Glutamatergic neuron (in vitro differentiated cells): ENCODE measurements at regions not wholly inside any gene's neighbourhood (a gene's known extent, or its start where the extent isn't known, plus 50 kb on each side); places are given as distances from the start of the nearest gene placed in this dataset.
A peak's percentile ranks its signal among the peaks of the same experiment; 100 is the strongest.

Experiments
- DNase-seq: peaks from one replicate; pipeline ENCODE4 v3.0.0; 2022
- H3K27ac Mint-ChIP-seq: one replicate; pipeline ENCODE4 v1.8.0; 2020; ENCODE audit warnings: mild to moderate bottlenecking, mixed read lengths, inconsistent platforms; ENCODE audit not compliant: unreplicated experiment
- H3K27me3 Mint-ChIP-seq: one replicate; pipeline ENCODE4 v1.8.0; 2020; ENCODE audit warnings: mild to moderate bottlenecking, moderate library complexity, mixed read lengths, inconsistent platforms; ENCODE audit not compliant: unreplicated experiment
- H3K36me3 Mint-ChIP-seq: one replicate; pipeline ENCODE4 v1.8.0; 2020; ENCODE audit warnings: mild to moderate bottlenecking, mixed read lengths, inconsistent platforms; ENCODE audit not compliant: unreplicated experiment
- H3K4me1 Mint-ChIP-seq: one replicate; pipeline ENCODE4 v1.8.0; 2020; ENCODE audit warnings: mild to moderate bottlenecking, low read depth, mixed read lengths, inconsistent platforms; ENCODE audit not compliant: unreplicated experiment
- H3K4me3 Mint-ChIP-seq: one replicate; pipeline ENCODE4 v1.8.0; 2020; ENCODE audit warnings: mild to moderate bottlenecking, mixed read lengths, inconsistent platforms; ENCODE audit not compliant: unreplicated experiment
- H3K9me3 Mint-ChIP-seq: one replicate; pipeline ENCODE4 v1.8.0; 2020; ENCODE audit warnings: mild to moderate bottlenecking, moderate library complexity, mixed read lengths, inconsistent platforms; ENCODE audit not compliant: unreplicated experiment
- TF ChIP-seq, protein P1 (sequence below): fragments of 200-600 bp; sonication (generic); IDR thresholded peaks from one replicate; pipeline ENCODE4 v1.5.0; 2021; ENCODE audit not compliant: partially characterized antibody, unreplicated experiment

DNA sequence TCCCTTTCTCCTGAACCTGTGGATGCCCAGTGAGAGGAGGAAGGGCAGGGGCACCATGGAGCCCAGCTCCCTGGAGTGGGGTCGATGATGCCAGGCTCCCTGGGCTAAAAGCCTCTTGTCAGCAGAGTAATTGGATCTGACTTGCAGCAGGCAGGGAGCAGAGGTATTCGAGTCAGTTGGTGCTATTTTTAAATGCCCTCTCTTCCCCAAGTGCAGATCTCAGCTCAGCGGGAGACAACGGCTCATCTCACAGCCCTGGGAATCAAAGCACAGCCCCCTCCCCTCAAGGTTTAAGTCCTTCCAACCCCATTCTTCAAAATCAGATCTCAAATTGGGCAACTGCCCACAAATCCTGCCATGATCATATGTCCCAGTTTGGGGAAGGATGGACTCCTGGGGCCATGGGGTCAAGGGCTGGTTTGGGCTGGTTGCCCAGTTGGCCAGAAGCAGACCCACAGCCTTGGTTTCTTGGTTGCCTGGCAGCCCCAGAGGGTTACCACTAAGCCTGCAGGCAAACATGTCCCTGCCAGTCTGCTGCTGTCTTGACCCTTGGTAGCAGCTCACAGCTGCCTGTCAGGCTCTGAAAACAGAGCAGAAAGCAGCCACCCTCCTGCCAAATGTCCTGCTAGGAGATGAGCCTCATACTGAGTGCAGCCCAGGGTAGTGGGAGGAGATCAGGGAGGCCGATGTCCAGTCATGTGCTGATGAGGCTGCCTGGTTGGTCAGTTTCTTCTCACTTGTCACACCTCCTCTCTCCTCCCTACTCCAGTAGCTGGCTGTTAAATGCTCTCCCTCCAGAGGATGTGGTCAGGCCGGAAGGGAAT is 244.9 kb downstream of the LOXHD1 start:
- Mint-ChIP-seq H3K9me3 (peaks cover 8% of the 10 kb centered on the region), H3K4me1 (peaks cover 67% of the 10 kb centered on the region), H3K4me3 (no peak overlapping the region), H3K27ac (no peak overlapping the region), H3K27me3 (peaks cover 20% of the 10 kb centered on the region), H3K36me3 (peaks cover 5% of the 10 kb centered on the region)
- no peak for DNase-seq
- TF ChIP-seq, protein P1, sequence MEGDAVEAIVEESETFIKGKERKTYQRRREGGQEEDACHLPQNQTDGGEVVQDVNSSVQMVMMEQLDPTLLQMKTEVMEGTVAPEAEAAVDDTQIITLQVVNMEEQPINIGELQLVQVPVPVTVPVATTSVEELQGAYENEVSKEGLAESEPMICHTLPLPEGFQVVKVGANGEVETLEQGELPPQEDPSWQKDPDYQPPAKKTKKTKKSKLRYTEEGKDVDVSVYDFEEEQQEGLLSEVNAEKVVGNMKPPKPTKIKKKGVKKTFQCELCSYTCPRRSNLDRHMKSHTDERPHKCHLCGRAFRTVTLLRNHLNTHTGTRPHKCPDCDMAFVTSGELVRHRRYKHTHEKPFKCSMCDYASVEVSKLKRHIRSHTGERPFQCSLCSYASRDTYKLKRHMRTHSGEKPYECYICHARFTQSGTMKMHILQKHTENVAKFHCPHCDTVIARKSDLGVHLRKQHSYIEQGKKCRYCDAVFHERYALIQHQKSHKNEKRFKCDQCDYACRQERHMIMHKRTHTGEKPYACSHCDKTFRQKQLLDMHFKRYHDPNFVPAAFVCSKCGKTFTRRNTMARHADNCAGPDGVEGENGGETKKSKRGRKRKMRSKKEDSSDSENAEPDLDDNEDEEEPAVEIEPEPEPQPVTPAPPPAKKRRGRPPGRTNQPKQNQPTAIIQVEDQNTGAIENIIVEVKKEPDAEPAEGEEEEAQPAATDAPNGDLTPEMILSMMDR: no peak

DNA sequence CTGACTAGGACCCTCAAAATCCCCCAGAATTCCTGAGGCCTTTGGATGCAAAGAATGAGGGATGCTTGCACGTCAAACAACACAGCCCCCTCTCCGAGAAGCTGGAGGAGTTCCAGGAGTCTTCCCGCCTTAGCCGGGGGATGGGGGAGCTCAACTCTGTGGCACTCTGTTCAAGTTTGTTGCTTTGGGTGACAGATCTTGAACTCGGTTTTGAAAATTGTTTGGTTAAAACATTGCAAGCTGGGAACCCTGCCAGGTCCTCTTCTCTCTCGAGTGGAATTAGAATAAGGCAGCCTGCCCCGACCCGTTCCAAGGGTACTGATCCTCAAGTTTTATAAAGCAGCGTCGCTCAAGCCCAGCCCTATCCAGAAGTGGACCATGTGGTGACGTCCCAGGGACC is 244.1 kb downstream of the LOXHD1 start:
- peaks cover 4% of the 10 kb centered on the region for H3K9me3 Mint-ChIP-seq
- H3K4me3 Mint-ChIP-seq: no peak overlapping the region
- H3K4me1 Mint-ChIP-seq: peaks cover 63% of the 10 kb centered on the region
- DNase-seq: no peak
- peaks cover 22% of the 10 kb centered on the region for H3K27me3 Mint-ChIP-seq
- H3K36me3 Mint-ChIP-seq: no peaks in the 10 kb centered on the region
- H3K27ac Mint-ChIP-seq: no peak overlapping the region
- TF ChIP-seq, protein P1: no peak

DNA sequence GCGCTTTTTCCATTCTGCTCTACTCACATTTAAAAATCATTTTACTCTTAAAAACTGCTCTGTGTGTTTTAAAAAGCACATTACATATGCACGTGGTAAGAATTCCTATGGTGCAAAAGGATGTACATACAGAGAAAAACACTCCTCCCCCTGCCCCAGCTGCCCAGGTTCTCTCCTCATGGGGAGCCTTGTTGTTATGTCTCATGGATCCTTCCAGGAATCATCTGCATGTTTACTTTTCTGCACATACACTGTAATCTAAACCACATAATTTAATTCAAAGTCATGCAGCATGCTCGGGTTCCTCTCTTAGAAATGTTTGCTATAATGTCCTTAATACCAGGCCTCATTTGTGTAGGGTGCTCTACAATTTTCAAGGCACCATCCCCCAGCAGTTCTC is 243.3 kb downstream of the LOXHD1 start:
- H3K4me1 Mint-ChIP-seq: peaks cover 59% of the 10 kb centered on the region
- DNase-seq: no peak
- no peaks in the 10 kb centered on the region for H3K36me3 Mint-ChIP-seq
- TF ChIP-seq, protein P1: no peak
- H3K4me3 Mint-ChIP-seq: no peak overlapping the region
- no peak overlapping the region for H3K27ac Mint-ChIP-seq
- peaks cover 3% of the 10 kb centered on the region for H3K9me3 Mint-ChIP-seq
- H3K27me3 Mint-ChIP-seq: peaks cover 18% of the 10 kb centered on the region

DNA sequence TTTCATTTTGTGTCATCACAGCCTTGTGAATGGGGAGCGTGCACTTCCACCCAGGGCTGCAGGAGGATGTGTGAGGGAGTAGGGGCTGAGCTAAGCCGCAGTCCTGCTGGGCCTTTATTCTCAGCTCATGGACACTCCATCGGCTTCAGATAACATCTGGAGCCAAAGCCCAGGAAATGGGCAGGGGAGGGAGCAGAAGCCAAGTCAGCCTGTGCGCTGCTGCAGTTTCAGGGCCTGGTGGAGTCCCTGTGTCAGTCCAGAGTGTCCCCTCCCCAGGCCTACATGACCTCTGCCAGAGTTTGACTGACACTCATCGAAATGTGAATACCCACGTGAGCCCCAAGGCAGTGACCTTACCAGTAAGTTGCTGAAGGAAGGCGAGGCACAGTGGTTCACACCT is 242.2 kb downstream of the LOXHD1 start:
- TF ChIP-seq, protein P1: no peak
- no peak for DNase-seq
- H3K9me3 Mint-ChIP-seq: peaks cover 3% of the 10 kb centered on the region
- H3K4me1 Mint-ChIP-seq: peaks cover 52% of the 10 kb centered on the region
- H3K27ac Mint-ChIP-seq: no peak overlapping the region
- H3K36me3 Mint-ChIP-seq: no peaks in the 10 kb centered on the region
- no peak overlapping the region for H3K4me3 Mint-ChIP-seq
- peaks cover 15% of the 10 kb centered on the region for H3K27me3 Mint-ChIP-seq

DNA sequence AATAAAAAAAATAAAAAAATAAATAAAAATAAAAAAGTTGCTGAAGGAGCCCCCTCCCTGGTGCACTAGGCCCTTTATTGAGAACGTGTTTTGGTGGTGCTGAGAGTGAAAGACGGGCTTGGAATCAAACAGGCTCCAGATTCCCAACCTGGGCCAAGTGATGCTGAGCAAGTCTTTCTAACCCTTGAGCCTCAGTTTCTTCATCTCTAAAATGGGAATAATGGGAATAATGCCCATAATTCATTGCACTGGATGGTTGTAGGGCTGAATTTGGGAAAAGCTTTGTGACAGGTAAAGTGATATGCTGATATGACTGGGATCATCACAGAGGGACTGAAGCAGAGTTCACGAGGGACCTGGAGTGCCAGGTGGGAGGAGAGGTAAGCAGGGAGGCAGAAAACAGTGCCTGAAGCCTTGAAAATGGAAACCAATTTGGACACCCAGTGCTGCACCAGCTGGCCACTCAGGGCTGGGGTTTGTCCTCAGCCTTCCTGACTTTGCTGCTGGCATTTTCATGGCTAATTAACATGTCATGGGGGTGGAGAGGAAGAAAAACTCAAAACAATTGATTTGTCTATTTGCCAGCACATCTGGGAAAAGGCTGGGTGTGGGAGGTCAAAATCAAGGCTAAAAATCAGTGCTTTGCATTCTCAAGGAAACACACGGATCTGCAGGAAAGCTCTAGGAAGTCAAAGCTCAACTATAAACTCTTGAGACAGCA is 241.3 kb downstream of the LOXHD1 start:
- peaks cover 18% of the 10 kb centered on the region for H3K27me3 Mint-ChIP-seq
- H3K4me3 Mint-ChIP-seq: peak overlapping the region; percentile 23
- TF ChIP-seq, protein P1: no peak
- H3K27ac Mint-ChIP-seq: peak overlapping the region; percentile 5
- no peak for DNase-seq
- H3K9me3 Mint-ChIP-seq: peaks cover 3% of the 10 kb centered on the region
- H3K4me1 Mint-ChIP-seq: peaks cover 50% of the 10 kb centered on the region
- H3K36me3 Mint-ChIP-seq: no peaks in the 10 kb centered on the region
